ENCODE measurements at regions not wholly inside any gene's neighbourhood (a gene's known extent, or its start where the extent isn't known, plus 50 kb on each side); places are given as distances from the start of the nearest gene placed in this dataset.
"Not testable (repeated sequence)": the region's sequence is repeated elsewhere in the genome, so short reads cannot be mapped to it uniquely, and the experiment has no call there.

GRCh38 chr9:87041553-87042235 lies 94.4 kb upstream of the GAS1 start:
- DNase-seq (ENCODE audit: low read depth): not testable (repeated sequence)

GRCh38 chr9:87049929-87050608 lies 102.8 kb upstream of the GAS1 start:
- DNase-seq (ENCODE audit: low read depth): not testable (repeated sequence)

GRCh38 chr9:87054999-87055686 lies 107.8 kb upstream of the GAS1 start:
- DNase-seq (ENCODE audit: low read depth): no peak

GRCh38 chr9:87059772-87060171 lies 112.5 kb upstream of the GAS1 start:
- DNase-seq (ENCODE audit: low read depth): no peak

GRCh38 chr9:87062746-87063145 lies 115.4 kb upstream of the GAS1 start:
- no peak for DNase-seq (ENCODE audit: low read depth)

- no peak for DNase-seq (ENCODE audit: low read depth)
Observed at GRCh38 chr9:87063246-87063645, 115.9 kb upstream of the GAS1 start.

- no peak for DNase-seq (ENCODE audit: low read depth)
Observed at GRCh38 chr9:87063871-87064270, 116.6 kb upstream of the GAS1 start.

- no peak for DNase-seq (ENCODE audit: low read depth)
Observed at GRCh38 chr9:87064311-87064710, 117.0 kb upstream of the GAS1 start.

- no peak for DNase-seq (ENCODE audit: low read depth)
Observed at GRCh38 chr9:87065981-87066380, 118.7 kb upstream of the GAS1 start.

GRCh38 chr9:87067426-87067825 lies 120.1 kb upstream of the GAS1 start:
- DNase-seq (ENCODE audit: low read depth): no peak

GRCh38 chr9:87068177-87068840 lies 121.0 kb upstream of the GAS1 start:
- DNase-seq (ENCODE audit: low read depth): peak; percentile 18

- DNase-seq (ENCODE audit: low read depth): peak; percentile 15
Observed at GRCh38 chr9:87069690-87070089, 122.4 kb upstream of the GAS1 start.

- DNase-seq (ENCODE audit: low read depth): no peak
Observed at GRCh38 chr9:87070336-87070735, 123.0 kb upstream of the GAS1 start.

GRCh38 chr9:87071473-87071872 lies 124.2 kb upstream of the GAS1 start:
- DNase-seq (ENCODE audit: low read depth): peak; percentile 8

GRCh38 chr9:87073692-87074091 lies 126.4 kb upstream of the GAS1 start:
- no peak for DNase-seq (ENCODE audit: low read depth)

- no peak for DNase-seq (ENCODE audit: low read depth)
Observed at GRCh38 chr9:87075537-87075936, 128.2 kb upstream of the GAS1 start.

- DNase-seq (ENCODE audit: low read depth): no peak
Observed at GRCh38 chr9:87076825-87077224, 129.5 kb upstream of the GAS1 start.

- no peak for DNase-seq (ENCODE audit: low read depth)
Observed at GRCh38 chr9:87077986-87078385, 130.7 kb upstream of the GAS1 start.

GRCh38 chr9:87080512-87081264 lies 133.4 kb upstream of the GAS1 start:
- peak; percentile 21 for DNase-seq (ENCODE audit: low read depth)

GRCh38 chr9:87081503-87081902 lies 134.2 kb upstream of the GAS1 start:
- no peak for DNase-seq (ENCODE audit: low read depth)

GRCh38 chr9:87083986-87084385 lies 136.7 kb upstream of the GAS1 start:
- DNase-seq (ENCODE audit: low read depth): no peak

GRCh38 chr9:87084407-87084806 lies 137.1 kb upstream of the GAS1 start:
- no peak for DNase-seq (ENCODE audit: low read depth)

All from Daoy (cell line).